ENCODE measurements at regions not wholly inside any gene's neighbourhood (a gene's known extent, or its start where the extent isn't known, plus 50 kb on each side); places are given as distances from the start of the nearest gene placed in this dataset.

DNA sequence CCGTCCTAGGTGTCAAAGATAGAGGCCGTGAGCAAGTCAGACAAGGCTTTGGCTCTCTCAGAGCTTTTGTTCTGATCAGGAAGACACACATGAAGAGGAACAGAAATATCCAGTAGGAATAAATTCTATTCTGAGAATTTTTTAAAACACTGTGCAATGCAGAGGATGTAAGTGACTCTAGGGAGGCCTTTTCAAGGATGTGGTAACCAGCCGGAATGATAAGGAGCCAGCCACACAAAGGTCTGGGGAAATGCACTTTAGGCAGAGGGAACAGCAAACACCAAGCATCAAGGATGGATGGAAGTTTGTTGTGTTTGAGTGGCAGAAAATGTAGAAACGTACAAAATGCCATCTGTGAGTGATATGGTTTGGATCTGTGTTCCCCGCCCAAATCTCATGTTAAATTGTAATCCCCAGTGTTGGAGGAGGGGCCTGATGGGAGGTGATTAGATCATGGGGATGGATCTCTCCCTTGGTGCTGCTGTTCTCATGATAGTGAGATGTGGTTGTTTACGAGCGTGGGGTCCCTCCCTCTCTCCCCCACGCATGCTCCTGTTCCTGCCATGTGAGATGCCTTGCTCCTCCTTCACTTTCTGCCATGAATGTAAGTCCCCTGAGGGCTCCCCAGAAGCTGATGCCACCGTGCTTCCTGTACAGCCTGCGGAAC lies 93.6 kb upstream of the CDYL start:
- no peaks in the 10 kb centered on the region for H3K9me3 ChIP-seq (ENCODE audit: low read length)
- H3K4me2 ChIP-seq (ENCODE audit: low read length) = no peak overlapping the region
- no peaks in the 10 kb centered on the region for H3K79me2 ChIP-seq (replicated peaks; ENCODE audit: insufficient read depth, low read length)
- H2AFZ ChIP-seq (ENCODE audit: low read depth, low read length) = no peak overlapping the region
- no peaks in the 10 kb centered on the region for H3K9me2 ChIP-seq (ENCODE audit: insufficient read depth, low read length)
- no peaks in the 10 kb centered on the region for H3K27me3 ChIP-seq (ENCODE audit: insufficient read depth, low read depth, low read length)
- no peaks in the 10 kb centered on the region for H3F3A ChIP-seq (ENCODE audit: insufficient read depth, low read length, poor library complexity, severe bottlenecking)
- no peaks in the 10 kb centered on the region for H4K20me1 ChIP-seq (ENCODE audit: insufficient read depth)
- H3K36me3 ChIP-seq (ENCODE audit: insufficient read depth, low read length) = no peaks in the 10 kb centered on the region
- H3K4me3 ChIP-seq (ENCODE audit: low read length) = no peak overlapping the region
- no peak overlapping the region for H3K27ac ChIP-seq (ENCODE audit: low read length)
- TF ChIP-seq TAF1 (IDR thresholded peaks at IDR 0.05; ENCODE audit: low read depth) = no peak
- no peak overlapping the region for H3K9ac ChIP-seq (ENCODE audit: low read length)

DNA sequence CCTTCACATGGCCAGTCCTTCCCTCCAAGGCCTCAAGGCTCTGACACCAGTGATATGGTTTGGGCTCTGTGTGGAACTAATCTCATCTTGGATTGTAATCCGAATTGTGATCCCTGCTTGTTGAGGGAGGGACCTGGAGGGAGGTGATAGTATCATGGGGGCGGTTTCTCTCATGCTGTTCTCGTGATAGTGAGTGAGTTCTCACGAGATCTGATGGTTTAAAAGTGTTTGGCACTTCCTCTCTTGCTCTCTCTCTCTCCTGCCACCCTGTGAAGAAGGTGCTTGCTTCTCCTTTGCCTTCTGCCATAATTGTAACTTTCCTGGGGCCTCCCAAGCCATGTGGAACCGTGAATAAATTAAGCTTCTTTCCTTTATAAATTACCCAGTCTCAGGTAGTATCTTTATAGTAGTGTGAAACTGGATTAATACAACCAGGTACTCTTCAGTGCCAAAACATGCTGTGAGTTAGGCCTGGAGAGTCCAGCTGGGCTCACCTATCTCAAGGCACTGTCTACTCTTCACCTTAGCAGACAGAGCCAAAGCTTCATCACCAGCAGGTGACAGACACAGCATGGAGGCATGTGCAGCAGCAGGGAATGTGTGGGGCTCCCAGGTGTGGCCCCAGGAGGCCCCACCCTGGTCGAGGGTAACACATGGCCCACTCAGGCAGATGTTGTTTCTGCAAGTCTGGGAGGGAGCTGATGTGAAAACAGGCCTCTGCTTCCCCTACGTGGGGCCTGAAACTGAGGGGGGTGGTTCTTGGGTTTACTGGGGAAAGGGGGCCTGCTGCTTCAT lies 97.5 kb upstream of the CDYL start:
- no peak overlapping the region for H3K27ac ChIP-seq (ENCODE audit: low read length)
- H3K9me3 ChIP-seq (ENCODE audit: low read length) = no peaks in the 10 kb centered on the region
- no peak overlapping the region for H3K4me3 ChIP-seq (ENCODE audit: low read length)
- H3K4me2 ChIP-seq (ENCODE audit: low read length) = no peak overlapping the region
- TF ChIP-seq, protein P1, sequence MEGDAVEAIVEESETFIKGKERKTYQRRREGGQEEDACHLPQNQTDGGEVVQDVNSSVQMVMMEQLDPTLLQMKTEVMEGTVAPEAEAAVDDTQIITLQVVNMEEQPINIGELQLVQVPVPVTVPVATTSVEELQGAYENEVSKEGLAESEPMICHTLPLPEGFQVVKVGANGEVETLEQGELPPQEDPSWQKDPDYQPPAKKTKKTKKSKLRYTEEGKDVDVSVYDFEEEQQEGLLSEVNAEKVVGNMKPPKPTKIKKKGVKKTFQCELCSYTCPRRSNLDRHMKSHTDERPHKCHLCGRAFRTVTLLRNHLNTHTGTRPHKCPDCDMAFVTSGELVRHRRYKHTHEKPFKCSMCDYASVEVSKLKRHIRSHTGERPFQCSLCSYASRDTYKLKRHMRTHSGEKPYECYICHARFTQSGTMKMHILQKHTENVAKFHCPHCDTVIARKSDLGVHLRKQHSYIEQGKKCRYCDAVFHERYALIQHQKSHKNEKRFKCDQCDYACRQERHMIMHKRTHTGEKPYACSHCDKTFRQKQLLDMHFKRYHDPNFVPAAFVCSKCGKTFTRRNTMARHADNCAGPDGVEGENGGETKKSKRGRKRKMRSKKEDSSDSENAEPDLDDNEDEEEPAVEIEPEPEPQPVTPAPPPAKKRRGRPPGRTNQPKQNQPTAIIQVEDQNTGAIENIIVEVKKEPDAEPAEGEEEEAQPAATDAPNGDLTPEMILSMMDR (IDR thresholded peaks at IDR 0.05; ENCODE audit: poor library complexity, severe bottlenecking) = no peak
- TF ChIP-seq RAD21 (conservative IDR thresholded peaks at IDR 0.05) (no peak), EZH2 (IDR thresholded peaks at IDR 0.05; ENCODE audit: borderline replicate concordance, insufficient read depth, low read length, poor library complexity, severe bottlenecking) (no peak)
- no peak overlapping the region for H3K9ac ChIP-seq (ENCODE audit: low read length)
- no peaks in the 10 kb centered on the region for H3K9me2 ChIP-seq (ENCODE audit: insufficient read depth, low read length)
- H3K36me3 ChIP-seq (ENCODE audit: insufficient read depth, low read length) = no peaks in the 10 kb centered on the region
- no peaks in the 10 kb centered on the region for H3F3A ChIP-seq (ENCODE audit: insufficient read depth, low read length, poor library complexity, severe bottlenecking)
- no peaks in the 10 kb centered on the region for H4K20me1 ChIP-seq (ENCODE audit: insufficient read depth)
- no peak overlapping the region for H2AFZ ChIP-seq (ENCODE audit: low read depth, low read length)
- H3K79me2 ChIP-seq (replicated peaks; ENCODE audit: insufficient read depth, low read length) = no peaks in the 10 kb centered on the region
- no peaks in the 10 kb centered on the region for H3K27me3 ChIP-seq (ENCODE audit: insufficient read depth, low read depth, low read length)

DNA sequence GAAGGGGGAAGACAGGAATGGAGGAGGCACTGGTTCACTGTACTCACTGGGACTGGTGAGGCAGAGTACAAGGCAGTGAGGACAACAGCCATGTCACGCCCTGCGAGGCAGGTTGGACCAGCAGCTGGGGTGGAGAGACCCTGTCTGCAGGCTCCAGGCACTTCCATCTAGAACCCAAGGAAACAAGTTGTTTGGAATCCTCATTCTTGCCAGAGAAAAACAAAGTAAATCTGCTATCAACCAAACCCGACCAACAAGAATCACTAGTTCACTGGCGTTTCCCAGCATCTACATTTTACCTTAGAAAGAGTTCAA lies 98.5 kb upstream of the CDYL start:
- Histone ChIP-seq H3K9me2 (ENCODE audit: insufficient read depth, low read length) (no peaks in the 10 kb centered on the region), H3K27me3 (ENCODE audit: insufficient read depth, low read depth, low read length) (no peaks in the 10 kb centered on the region), H4K20me1 (ENCODE audit: insufficient read depth) (no peaks in the 10 kb centered on the region), H3K36me3 (ENCODE audit: insufficient read depth, low read length) (no peaks in the 10 kb centered on the region), H2AFZ (ENCODE audit: low read depth, low read length) (no peak overlapping the region), H3K27ac (ENCODE audit: low read length) (no peak overlapping the region), H3K9ac (ENCODE audit: low read length) (no peak overlapping the region), H3F3A (ENCODE audit: insufficient read depth, low read length, poor library complexity, severe bottlenecking) (no peaks in the 10 kb centered on the region), H3K79me2 (replicated peaks; ENCODE audit: insufficient read depth, low read length) (no peaks in the 10 kb centered on the region), H3K9me3 (ENCODE audit: low read length) (no peaks in the 10 kb centered on the region), H3K4me2 (ENCODE audit: low read length) (no peak overlapping the region), H3K4me3 (ENCODE audit: low read length) (no peak overlapping the region)
- TF ChIP-seq EP300 (conservative IDR thresholded peaks at IDR 0.05; ENCODE audit: poor library complexity, severe bottlenecking) = no peak
